ENCODE measurements at regions not wholly inside any gene's neighbourhood (a gene's known extent, or its start where the extent isn't known, plus 50 kb on each side); places are given as distances from the start of the nearest gene placed in this dataset.

- no peak for TF ChIP-seq TEAD4 (IDR thresholded peaks at IDR 0.05; ENCODE audit: low read depth, low read length)
- TF ChIP-seq RXRA (IDR thresholded peaks at IDR 0.05; ENCODE audit: insufficient read depth, low read depth, low read length) = no peak
Measured at GRCh38 chr13:31456056-31456455, 256.3 kb downstream of the B3GLCT start (continued).
